Large intestine (tissue), 3 donors: ENCODE measurements at regions not wholly inside any gene's neighbourhood (a gene's known extent, or its start where the extent isn't known, plus 50 kb on each side); places are given as distances from the start of the nearest gene placed in this dataset.

Experiments
- DNase-seq, 2 donors: peaks; one replicate each; pipeline versions ENCODE4 v3.0.0 to v3.0.0-alpha.2; 2013
- H3K27ac ChIP-seq: one replicate; pipeline ENCODE4 v1.5.1; 2013; ENCODE audit warnings: low read length
- H3K27me3 ChIP-seq: 2 replicates; pipeline ENCODE4 v1.6.1; 2013; ENCODE audit warnings: low read length; ENCODE audit not compliant: control insufficient read depth, insufficient read depth
- H3K36me3 ChIP-seq: 2 replicates; pipeline ENCODE4 v1.6.1; 2013; ENCODE audit warnings: low read length; ENCODE audit not compliant: control insufficient read depth, insufficient read depth
- H3K4me1 ChIP-seq: one replicate; pipeline ENCODE4 v1.6.1; 2013; ENCODE audit warnings: low read length; ENCODE audit not compliant: control insufficient read depth, insufficient read depth
- H3K4me3 ChIP-seq: one replicate; pipeline ENCODE4 v1.5.1; 2013; ENCODE audit warnings: low read length
- H3K9me3 ChIP-seq: one replicate; pipeline ENCODE4 v1.6.1; 2013; ENCODE audit warnings: mild to moderate bottlenecking, low read depth, low read length, moderate library complexity; ENCODE audit not compliant: control insufficient read depth
- WGBS: methylation state at CpG from one replicate; pipeline ENCODE4 v1.1.5; 2013; ENCODE audit warnings: low lambda C conversion rate; ENCODE audit not compliant: insufficient coverage; 5-methylcytosine and 5-hydroxymethylcytosine counted together

DNA sequence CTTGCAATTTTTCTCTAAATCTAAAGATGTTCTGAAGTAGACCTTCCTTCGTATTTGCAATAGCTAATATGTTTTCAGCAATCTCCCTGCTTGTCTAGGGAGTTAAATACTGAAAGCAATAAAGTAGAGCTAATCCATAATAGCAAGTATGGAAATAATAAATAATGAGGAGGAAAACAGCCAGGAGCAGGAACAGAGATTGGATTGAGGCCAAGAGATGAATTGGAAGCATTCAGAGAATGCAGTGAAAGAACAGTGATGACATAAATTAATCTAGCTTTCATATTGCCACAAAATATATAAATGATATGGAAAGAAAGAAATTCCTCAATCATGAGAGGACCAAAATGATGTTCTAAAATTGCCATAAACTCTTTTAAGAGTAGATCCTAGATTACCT is 679.7 kb downstream of the METTL4 start:
- Histone ChIP-seq H3K36me3 (no peaks in the 10 kb centered on the region), H3K27me3 (no peaks in the 10 kb centered on the region), H3K9me3 (no peaks in the 10 kb centered on the region), H3K27ac (no peak overlapping the region), H3K4me3 (no peak overlapping the region), H3K4me1 (no peaks in the 10 kb centered on the region)
- no peak for DNase-seq
- 100% methylated on average over 1 of the region's 1 CpG for WGBS

DNA sequence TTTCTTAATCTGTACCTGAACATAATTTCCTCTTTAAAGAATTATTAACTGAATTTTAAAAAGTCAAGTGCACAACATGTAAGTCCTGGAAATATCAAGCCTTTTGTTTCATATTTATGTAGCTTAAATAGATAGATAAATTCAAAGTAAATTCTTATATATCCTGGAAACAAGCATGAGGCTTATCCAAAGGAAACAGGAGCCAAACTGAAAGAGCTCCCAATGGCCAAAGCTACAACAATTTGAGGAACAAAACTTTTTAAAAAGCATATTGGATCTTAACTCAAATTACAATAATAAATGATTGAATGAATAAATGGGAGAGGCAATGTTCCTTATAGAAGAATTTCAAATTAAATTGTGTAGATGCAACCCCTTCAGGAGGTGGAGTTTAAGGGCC is 679.1 kb downstream of the METTL4 start:
- Histone ChIP-seq H3K27ac (no peak overlapping the region), H3K4me1 (no peaks in the 10 kb centered on the region), H3K9me3 (no peaks in the 10 kb centered on the region), H3K36me3 (no peaks in the 10 kb centered on the region), H3K4me3 (no peak overlapping the region), H3K27me3 (no peaks in the 10 kb centered on the region)
- no peak for DNase-seq

DNA sequence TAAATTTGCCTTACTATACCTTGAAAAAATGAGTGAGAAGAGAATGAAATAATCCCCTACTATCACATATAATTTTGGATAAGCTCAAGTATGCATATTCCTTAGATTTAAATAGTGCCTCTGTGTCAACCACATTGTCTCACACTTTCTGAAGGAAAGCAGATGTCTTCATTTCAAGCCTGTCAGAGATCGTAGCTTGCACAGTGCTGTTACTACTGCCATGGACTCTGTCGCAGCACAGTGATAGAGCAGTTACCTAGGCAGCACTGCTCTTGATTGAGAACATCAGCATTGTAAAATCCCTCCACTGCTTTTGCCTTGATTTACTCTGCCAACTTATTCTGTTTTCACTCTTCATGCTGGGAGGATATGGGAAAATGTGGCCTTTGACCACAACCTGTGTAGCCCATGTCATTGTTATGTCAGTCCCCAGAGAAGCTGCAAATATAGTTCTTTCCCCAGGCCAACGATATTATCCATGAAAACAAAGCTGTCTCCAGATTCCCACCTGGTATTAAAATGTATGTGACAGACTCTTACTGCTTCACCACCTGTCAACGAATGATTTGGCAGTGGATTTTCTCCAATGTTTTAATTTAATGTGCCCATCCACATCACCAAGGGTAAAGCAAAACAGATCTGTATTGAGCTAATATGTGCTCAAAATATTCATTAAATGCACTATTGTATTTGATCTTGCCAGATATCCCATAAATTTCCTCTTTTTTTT is 675.7 kb downstream of the METTL4 start:
- no peak overlapping the region for H3K4me3 ChIP-seq
- WGBS, result no CpG with 5 or more reads among the region's 4 CpGs

DNA sequence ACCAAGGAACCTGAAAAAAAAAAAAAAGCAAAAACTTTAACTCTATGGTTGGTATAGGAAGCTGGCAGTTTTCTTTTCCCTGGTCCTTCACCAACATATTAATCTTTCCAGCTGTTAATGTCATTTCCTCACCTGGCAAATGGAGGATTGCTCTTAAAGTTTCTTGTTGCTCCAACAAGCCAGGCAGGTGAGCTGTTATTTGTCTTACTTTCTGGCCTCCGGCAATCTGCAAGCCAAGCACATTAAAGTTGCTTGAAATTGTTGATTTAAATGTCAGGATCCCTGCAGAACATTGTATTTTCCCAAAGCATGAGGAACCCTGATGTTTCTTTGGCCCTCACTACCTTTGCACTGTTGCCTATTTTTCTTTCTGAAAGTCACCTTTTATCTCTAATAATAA is 664.9 kb downstream of the METTL4 start:
- Histone ChIP-seq H3K36me3 (no peaks in the 10 kb centered on the region), H3K4me3 (no peak overlapping the region), H3K27me3 (no peaks in the 10 kb centered on the region), H3K9me3 (no peaks in the 10 kb centered on the region), H3K27ac (no peak overlapping the region), H3K4me1 (no peaks in the 10 kb centered on the region)
- no peak for DNase-seq
- whole genome bisulfite sequencing, result no CpG with 5 or more reads among the region's 1 CpG

More for the DNA sequence above, 675.7 kb downstream of the METTL4 start:
- Histone ChIP-seq H3K36me3 (no peaks in the 10 kb centered on the region), H3K27me3 (no peaks in the 10 kb centered on the region), H3K9me3 (no peaks in the 10 kb centered on the region), H3K4me1 (no peaks in the 10 kb centered on the region), H3K27ac (no peak overlapping the region)
- no peak for DNase-seq

DNA sequence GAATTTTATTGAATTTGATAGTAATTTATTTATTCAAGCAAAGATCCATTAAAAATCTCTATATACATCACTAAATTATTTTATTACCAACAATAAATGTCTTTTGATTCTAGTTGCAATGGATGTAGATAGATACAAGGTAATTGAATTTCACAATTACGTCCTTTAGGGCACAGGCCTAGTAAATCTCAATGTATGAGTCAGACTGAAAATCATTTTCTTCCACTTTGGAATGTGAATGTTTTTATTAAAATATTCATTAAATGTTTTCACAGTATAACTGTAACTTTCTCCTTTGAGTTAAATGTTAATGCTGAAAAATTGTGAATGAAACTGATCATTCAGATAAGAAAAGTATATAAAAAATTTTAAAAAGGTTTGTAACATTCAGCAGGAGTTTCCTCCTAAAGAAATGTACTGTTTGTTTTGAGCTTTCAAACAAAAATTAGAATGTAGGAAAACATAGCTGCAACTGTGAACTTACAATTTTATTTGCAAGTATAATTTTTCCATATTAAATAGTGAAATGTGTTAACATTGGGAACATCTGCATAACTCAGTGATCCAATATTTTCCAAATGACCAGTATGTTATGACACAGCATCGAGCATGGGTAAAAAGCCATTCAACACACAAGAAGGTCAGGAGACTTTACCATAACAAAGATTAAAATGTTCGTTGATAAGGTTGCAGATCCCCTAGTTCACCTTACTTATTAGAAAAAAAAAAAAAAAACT is 663.7 kb downstream of the METTL4 start:
- WGBS, result 100% methylated on average over 1 of the region's 3 CpGs
- no peak overlapping the region for H3K27ac ChIP-seq
- no peaks in the 10 kb centered on the region for H3K36me3 ChIP-seq
- H3K9me3 ChIP-seq, result no peaks in the 10 kb centered on the region
- no peaks in the 10 kb centered on the region for H3K27me3 ChIP-seq
- no peak overlapping the region for H3K4me3 ChIP-seq
- H3K4me1 ChIP-seq, result no peaks in the 10 kb centered on the region
- no peak for DNase-seq

DNA sequence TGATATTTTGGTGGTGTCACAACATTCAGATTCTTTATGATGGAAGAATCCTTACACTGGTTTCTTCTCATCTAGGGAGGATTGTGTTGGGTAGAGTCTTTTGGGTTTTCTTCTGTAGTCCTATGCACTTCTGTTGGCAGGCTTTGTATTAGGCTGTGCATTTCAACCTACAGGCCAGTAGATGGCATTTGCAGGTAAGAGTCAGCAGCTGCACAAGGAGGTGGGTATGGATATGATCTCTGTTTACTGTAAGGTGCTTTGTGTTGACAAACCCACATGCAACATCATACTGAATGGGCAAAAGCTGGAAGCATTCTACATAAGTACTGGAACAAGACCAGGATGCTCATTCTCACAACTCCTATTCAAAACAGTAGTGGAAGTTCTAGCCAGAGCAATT is 656.8 kb downstream of the METTL4 start:
- no peak for DNase-seq
- no peaks in the 10 kb centered on the region for H3K36me3 ChIP-seq
- no peak overlapping the region for H3K4me3 ChIP-seq
- no peaks in the 10 kb centered on the region for H3K27me3 ChIP-seq
- no peak overlapping the region for H3K27ac ChIP-seq
- H3K9me3 ChIP-seq, result no peaks in the 10 kb centered on the region
- H3K4me1 ChIP-seq, result no peaks in the 10 kb centered on the region

DNA sequence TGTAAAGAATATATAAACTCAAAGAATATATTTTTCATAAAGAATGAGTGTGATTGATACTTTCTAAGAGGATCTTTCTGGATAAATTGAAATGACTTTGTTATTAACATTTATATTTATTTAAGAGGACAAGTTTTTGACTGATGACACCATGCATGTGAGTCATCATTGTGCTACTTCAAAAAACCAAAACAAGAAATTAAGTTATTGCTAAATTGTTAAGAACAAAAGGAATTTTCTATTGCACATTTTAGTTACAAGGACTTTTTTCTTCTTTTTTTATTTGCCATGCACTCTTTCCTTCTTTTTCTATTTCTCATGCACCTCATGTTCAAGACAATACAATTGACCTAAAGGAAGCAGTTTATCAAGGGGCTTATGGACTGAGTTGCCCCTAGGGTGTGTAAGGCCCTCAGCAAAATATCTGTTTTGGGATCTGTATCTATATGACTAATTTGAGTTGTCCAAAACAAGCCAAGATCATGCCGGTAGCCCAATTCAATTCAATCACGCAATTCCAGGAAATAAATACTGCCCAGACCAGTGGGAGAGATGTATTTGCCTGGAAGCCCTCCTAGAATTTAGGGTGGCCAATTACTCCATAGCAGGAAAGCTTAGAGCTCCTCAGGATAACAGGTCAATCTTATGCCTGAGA is 654.3 kb downstream of the METTL4 start:
- Histone ChIP-seq H3K4me1 (no peaks in the 10 kb centered on the region), H3K9me3 (no peaks in the 10 kb centered on the region), H3K36me3 (no peaks in the 10 kb centered on the region), H3K27ac (no peak overlapping the region), H3K4me3 (no peak overlapping the region), H3K27me3 (no peaks in the 10 kb centered on the region)
- no CpG with 5 or more reads among the region's 2 CpGs for WGBS
- DNase-seq, result no peak

DNA sequence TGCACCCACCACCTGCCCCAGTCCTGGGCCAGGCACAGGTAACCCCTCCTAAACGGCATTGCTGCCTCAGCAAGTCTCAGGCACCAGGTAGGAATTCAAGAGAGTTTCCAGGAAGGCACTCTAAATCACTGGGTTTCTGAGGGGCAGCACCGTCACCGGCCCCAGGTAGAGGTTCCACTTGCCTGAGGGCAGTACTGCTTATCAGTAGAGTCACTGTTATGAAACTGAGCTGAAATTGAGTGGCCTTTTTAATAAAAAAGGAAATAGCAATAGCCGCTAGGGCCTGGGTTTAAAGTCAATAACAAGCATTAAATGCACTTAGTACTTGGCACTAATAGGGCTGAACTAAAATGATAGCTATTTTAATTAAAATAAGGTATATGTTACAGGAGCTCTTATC is 653.7 kb downstream of the METTL4 start:
- H3K4me1 ChIP-seq, result no peaks in the 10 kb centered on the region
- no peaks in the 10 kb centered on the region for H3K9me3 ChIP-seq
- H3K27ac ChIP-seq, result no peak overlapping the region
- WGBS, result 80% methylated on average over 1 of the region's 4 CpGs
- no peaks in the 10 kb centered on the region for H3K27me3 ChIP-seq
- H3K4me3 ChIP-seq, result no peak overlapping the region
- no peaks in the 10 kb centered on the region for H3K36me3 ChIP-seq
- DNase-seq, result no peak

DNA sequence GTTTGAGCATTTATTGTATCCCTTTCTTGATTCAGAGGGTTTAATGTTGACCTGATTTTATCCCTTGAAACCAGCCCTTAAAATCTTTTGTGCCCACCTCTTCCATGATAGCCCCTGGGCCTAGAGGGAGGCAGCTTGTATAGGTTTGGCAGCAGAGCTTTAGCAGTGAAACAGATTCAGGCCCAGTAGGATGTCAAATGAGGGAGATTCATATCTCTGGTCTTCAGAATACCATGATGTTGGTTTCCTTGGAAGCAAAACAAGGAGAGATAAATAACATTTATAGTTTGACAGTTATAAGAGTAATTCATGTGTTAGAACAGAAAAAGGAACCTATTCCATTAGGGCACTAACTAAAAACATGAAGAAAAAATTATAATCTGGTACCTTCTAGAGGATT is 649.2 kb downstream of the METTL4 start:
- no peaks in the 10 kb centered on the region for H3K4me1 ChIP-seq
- H3K4me3 ChIP-seq, result no peak overlapping the region
- no peak overlapping the region for H3K27ac ChIP-seq
- H3K27me3 ChIP-seq, result no peaks in the 10 kb centered on the region
- no peak for DNase-seq
- no peaks in the 10 kb centered on the region for H3K9me3 ChIP-seq
- no peaks in the 10 kb centered on the region for H3K36me3 ChIP-seq

DNA sequence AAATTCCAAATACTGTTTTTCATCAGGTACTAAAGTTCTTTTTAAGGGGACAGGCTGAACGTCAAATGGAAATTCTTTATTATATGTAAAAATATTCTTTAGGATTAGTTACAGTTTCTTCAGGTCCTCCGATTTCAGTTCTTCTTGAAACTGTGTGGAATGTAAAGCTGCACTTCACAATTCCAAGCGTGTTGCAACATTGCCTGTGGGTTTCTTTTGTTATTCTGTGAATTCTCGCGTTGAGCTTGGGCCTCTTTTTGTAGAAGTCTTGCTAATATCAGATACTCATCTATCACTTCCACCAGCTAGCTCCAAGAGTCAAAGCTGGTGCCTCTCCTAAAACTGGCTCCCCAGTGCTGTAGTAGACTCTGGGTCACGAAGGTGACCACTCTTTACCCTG is 642.6 kb downstream of the METTL4 start:
- H3K9me3 ChIP-seq, result no peaks in the 10 kb centered on the region
- no peak overlapping the region for H3K27ac ChIP-seq
- WGBS, result 100% methylated on average over 1 of the region's 6 CpGs
- H3K4me1 ChIP-seq, result no peaks in the 10 kb centered on the region
- no peak overlapping the region for H3K4me3 ChIP-seq
- no peaks in the 10 kb centered on the region for H3K36me3 ChIP-seq
- DNase-seq, result no peak
- no peaks in the 10 kb centered on the region for H3K27me3 ChIP-seq

DNA sequence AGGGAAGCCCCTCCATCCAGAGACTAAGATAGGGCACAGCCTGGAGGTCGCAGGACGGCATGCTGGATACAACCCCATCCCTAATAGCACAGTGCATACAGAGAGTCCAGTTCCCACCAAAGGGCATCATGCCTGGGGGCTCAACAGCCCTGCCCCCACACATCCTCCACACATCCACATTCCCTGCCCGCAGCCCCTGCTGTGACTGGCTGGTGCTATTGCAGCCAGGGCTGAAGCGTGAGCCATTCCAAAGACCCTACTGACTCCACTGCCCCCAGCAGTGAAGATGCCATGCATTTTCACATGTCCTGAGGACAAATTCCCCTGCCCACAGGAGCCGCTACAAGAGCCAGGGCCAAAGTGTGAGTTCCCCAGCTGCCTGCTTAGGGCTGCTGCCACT is 641.6 kb downstream of the METTL4 start:
- no peak overlapping the region for H3K4me3 ChIP-seq
- H3K36me3 ChIP-seq, result no peaks in the 10 kb centered on the region
- no CpG with 5 or more reads among the region's 5 CpGs for WGBS
- H3K27ac ChIP-seq, result no peak overlapping the region
- no peaks in the 10 kb centered on the region for H3K4me1 ChIP-seq
- H3K27me3 ChIP-seq, result no peaks in the 10 kb centered on the region
- H3K9me3 ChIP-seq, result no peaks in the 10 kb centered on the region
- DNase-seq, result no peak
